Daoy (cell line): ENCODE measurements at regions not wholly inside any gene's neighbourhood (a gene's known extent, or its start where the extent isn't known, plus 50 kb on each side); places are given as distances from the start of the nearest gene placed in this dataset.
"Not testable (repeated sequence)": the region's sequence is repeated elsewhere in the genome, so short reads cannot be mapped to it uniquely, and the experiment has no call there.

ENCODE experiments used
- DNase-seq: peaks from one replicate; pipeline ENCODE4 v3.0.0-alpha.2; 2015; ENCODE audit warnings: low read depth

DNA sequence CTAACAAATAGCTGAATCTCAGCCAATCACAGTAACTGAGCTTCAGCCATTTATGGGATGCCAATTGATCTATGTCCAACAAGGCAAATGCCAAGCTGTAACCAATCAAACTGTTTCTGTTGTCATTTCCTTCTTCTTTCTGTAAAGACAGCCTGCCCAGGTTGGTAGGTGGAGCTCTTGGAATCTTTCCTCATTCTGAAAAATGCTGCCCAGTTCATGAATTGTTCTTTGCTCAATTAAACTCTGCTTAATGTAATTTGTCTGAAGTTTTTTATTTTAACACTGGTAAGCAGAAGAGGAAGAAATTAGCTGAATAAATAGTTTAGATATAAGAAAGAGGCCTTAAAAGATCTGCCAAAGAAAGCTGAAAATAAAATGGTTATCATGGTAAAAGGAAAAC is 1235.6 kb downstream of the EFNA5 start:
- no peak for DNase-seq

- DNase-seq = not testable (repeated sequence)
Measured at GRCh38 chr5:106430733-106431132, 1240.0 kb downstream of the EFNA5 start.

GRCh38 chr5:106423109-106423897 is 1247.4 kb downstream of the EFNA5 start:
- DNase-seq = no peak

- no peak for DNase-seq
Measured at GRCh38 chr5:106420102-106420501, 1250.6 kb downstream of the EFNA5 start.

- peak; percentile 15 for DNase-seq
Measured at GRCh38 chr5:106418196-106418595, 1252.5 kb downstream of the EFNA5 start.

DNA sequence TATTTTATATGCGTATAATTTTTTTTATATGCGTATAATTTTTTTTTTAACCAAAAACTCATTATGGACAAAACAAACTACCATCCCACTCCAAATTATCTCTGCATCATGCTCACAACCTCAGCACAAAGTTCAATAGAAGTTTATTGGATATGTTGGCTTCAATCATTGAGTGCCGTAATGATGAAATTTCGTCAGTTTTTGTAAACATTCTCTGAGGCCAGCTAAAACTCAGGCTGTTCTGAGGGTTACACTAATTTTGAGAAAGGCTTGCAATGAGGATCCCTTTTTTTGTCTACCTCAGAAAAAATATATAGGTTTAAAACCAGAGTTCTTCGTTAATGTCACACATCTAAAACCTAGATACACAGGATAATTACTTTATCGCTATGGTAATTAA is 1253.2 kb downstream of the EFNA5 start:
- no peak for DNase-seq

GRCh38 chr5:106417163-106417562 is 1253.6 kb downstream of the EFNA5 start:
- DNase-seq = no peak

- DNase-seq = peak; percentile 57
Measured at GRCh38 chr5:106415541-106415940, 1255.2 kb downstream of the EFNA5 start.

- no peak for DNase-seq
Measured at GRCh38 chr5:106414342-106414741, 1256.4 kb downstream of the EFNA5 start.

DNA sequence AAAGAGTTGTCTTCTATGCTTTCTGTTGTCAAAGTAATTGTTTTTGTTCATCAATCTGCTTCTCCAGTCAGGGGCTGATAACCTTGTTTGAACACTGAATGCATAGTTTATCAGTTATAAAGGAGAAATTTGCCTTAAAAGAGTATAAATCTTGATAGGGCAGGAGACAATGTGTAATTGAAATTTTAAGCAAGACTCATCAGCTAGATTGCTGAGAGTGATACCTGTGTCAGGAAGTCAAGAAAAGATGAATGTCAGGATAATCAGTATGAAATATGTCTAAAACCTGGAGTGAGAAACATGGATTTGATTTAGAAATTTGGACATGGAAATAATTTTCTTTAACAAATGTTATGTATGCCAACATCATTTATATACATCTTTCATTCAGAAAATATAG is 1258.1 kb downstream of the EFNA5 start:
- no peak for DNase-seq

- DNase-seq = no peak
Measured at GRCh38 chr5:106408570-106408969, 1262.2 kb downstream of the EFNA5 start.

DNA sequence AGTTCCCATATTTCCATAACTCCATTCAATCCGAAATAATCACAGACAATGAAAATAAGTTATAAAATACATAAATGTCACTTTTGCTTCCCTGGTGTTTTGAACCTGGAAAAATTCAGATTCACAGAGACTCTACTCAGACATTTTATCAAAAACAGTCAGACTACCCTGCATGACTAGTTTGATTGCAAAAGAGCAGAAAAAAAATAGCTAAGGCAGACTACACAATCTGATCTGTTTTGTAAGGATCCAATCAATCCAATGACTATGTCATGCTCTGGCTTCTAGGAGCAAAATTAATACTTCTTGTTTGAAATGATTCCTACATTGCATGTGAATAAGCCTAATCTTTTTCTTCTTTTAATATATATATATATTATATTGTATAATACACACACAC is 1262.6 kb downstream of the EFNA5 start:
- no peak for DNase-seq

GRCh38 chr5:106401561-106401960 is 1269.2 kb downstream of the EFNA5 start:
- DNase-seq = no peak

- DNase-seq = peak; percentile 68
Measured at GRCh38 chr5:106399391-106399790, 1271.3 kb downstream of the EFNA5 start.

DNA sequence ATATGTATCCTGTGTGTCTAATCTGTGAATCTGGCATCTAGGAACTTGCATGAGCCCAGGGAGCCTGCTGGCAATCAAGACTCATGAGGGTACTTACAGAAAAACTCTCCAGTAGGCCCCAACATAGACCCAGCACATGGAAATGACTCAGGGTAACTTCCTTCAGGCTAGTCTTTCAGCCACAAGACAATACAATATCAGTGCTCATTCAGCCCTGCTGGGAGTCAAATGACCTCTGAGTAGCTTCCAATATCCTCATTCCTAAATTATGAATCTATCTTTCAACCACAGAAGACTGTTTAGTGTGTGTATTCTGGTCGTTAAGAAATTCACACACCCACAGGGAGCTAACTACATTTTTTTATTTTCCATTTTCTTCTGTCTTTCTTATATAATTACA is 1273.0 kb downstream of the EFNA5 start:
- DNase-seq = peak; percentile 96

- no peak for DNase-seq
Measured at GRCh38 chr5:106393276-106393675, 1277.5 kb downstream of the EFNA5 start.

- peak; percentile 68 for DNase-seq
Measured at GRCh38 chr5:106392766-106393165, 1278.0 kb downstream of the EFNA5 start.

- DNase-seq = not testable (repeated sequence)
Measured at GRCh38 chr5:106387767-106388166, 1283.0 kb downstream of the EFNA5 start.

DNA sequence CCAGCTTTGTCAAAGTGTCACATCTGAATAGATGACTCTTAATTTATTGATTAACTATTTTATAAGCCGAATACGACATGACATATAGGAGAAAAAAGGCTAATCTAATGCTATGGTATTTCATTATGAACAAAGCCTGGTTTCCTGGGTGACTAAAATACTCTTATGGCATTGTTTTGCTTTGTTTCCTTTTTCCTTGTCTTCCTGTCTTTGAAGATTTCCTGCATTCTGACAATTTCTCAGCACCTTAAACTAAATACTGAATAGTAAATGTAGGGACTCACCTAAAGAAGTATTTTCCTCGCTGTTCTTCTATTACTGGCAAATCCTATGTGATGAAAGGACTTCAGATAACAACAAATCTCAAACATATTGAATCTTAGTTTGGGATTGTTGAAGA is 1284.5 kb downstream of the EFNA5 start:
- no peak for DNase-seq

DNA sequence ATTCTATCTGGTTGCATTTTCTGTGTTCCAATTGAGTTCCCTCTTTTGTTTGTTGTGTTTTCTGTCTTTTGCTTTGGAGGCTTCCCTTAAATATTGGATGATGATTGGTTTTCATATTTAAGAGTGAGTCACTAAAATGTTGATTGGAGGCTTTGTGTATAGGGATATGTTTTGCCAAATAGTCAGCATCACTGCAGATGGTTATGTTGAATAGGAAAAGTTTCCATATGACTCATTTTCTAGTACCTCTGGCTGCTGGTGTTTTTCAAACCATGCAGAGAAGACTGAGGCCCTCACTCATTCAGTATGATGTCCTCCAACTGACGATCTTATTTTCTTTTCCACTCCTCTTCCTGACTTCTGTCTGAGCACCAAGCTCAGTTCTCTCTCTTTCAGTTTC is 1290.0 kb downstream of the EFNA5 start:
- DNase-seq = peak; percentile 44

- peak; percentile 77 for DNase-seq
Measured at GRCh38 chr5:106376522-106376921, 1294.2 kb downstream of the EFNA5 start.

DNA sequence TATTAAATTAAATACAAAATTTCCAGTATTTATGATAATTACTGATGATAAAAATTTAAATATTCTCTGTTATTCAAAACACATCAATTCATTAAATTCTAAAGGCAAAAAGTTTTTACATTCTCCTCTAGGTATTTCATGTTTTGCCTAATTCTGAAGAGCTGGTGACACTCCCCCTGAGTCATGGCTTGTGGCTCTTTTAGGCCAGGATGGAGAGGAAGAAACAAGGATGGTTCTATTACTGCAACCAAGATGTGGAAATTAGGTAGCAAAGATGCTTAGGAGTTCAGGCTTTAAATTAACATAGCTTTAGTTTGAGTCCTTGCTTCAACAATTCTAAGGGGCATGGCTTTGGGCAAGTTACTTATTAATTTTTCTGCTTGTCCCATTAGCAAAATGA is 1295.8 kb downstream of the EFNA5 start:
- DNase-seq = peak; percentile 33

DNA sequence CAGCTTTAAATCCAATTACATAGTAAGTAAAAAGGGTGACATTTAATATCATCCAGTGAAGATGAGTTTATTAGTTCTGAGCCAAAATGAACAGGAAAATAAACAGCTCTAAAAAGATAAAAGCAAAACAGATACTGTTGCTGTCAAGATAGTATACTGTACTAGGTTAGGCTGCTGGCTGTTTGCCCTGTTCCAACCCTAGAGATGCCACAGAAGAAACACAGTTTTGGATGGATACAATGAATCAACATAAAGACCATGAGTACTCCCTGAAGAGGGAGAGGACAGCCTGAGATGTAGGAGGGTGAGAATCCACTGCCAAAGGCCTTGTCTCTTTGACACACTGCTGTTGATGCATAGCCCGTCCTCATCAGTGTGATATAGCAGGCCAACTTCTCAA is 1302.7 kb downstream of the EFNA5 start:
- DNase-seq = no peak

- DNase-seq = no peak
Measured at GRCh38 chr5:106367281-106367680, 1303.5 kb downstream of the EFNA5 start.
